Sigmoid colon (tissue), 6 donors: ENCODE measurements at regions not wholly inside any gene's neighbourhood (a gene's known extent, or its start where the extent isn't known, plus 50 kb on each side); places are given as distances from the start of the nearest gene placed in this dataset.
"Not testable (repeated sequence)": the region's sequence is repeated elsewhere in the genome, so short reads cannot be mapped to it uniquely, and the experiment has no call there.

ENCODE experiments used
- DNase-seq: peaks from one replicate; pipeline ENCODE4 v3.0.0-alpha.2; 2019
- H3K27ac ChIP-seq, 4 donors: fragments of 200-600 bp; sonication (generic); one replicate each; pipeline ENCODE4 v1.5.1; 2016 to 2019; ENCODE audit warnings: mild to moderate bottlenecking in 1 of 4
- H3K27me3 ChIP-seq, 3 donors: fragments of 200-600 bp; sonication (generic); one replicate each; pipeline ENCODE4 v1.5.1; 2019; ENCODE audit warnings: mild to moderate bottlenecking in 1 of 3
- H3K36me3 ChIP-seq, 4 donors: fragments of 200-600 bp; sonication (generic); one replicate each; pipeline ENCODE4 v1.5.1; 2016 to 2019
- H3K4me1 ChIP-seq, 4 donors: fragments of 200-600 bp; sonication (generic); one replicate each; pipeline ENCODE4 v1.5.1; 2017 to 2019
- H3K4me3 ChIP-seq, 4 donors: fragments of 200-600 bp; sonication (generic); one replicate each; pipeline ENCODE4 v1.5.1; 2017 to 2019; ENCODE audit warnings: mild to moderate bottlenecking in 2 of 4, moderate library complexity in 1 of 4
- H3K9me3 ChIP-seq, 4 donors: fragments of 200-600 bp in 3 of 4; sonication (generic) in 3 of 4; one replicate each; pipeline versions ENCODE4 v1.5.1 to v1.6.1; 2013 to 2019
- EP300 ChIP-seq, 4 donors: sonication (generic); formaldehyde crosslinking; IDR thresholded peaks; one replicate each; pipeline ENCODE4 v1.6.1; 2017; ENCODE audit warnings: antibody characterized with exemption in 4 of 4
- POLR2A ChIP-seq, 2 donors: fragments of 450-650 bp; IDR thresholded peaks; one replicate each; pipeline ENCODE4 v1.6.1; 2016; ENCODE audit warnings: antibody characterized with exemption in 2 of 2, mild to moderate bottlenecking in 2 of 2, moderate library complexity in 2 of 2
- POLR2AphosphoS5 ChIP-seq, 4 donors: sonication (generic); formaldehyde crosslinking; IDR thresholded peaks; one replicate each; pipeline ENCODE4 v1.6.1; 2017; ENCODE audit warnings: antibody characterized with exemption in 4 of 4
- WGBS, 2 donors: extraction: QIAGEN DNeasy Blood & Tissue Kit; methylation state at CpG; one replicate each; pipeline ENCODE4 v1.1.7; 2013; 5-methylcytosine and 5-hydroxymethylcytosine counted together
- intact Hi-C: fragments of 100-400 bp; cut with DNase I; formaldehyde crosslinking; loops from one replicate; pipeline ENCODE4 v1.15.1; 2023
- TF ChIP-seq, protein P1 (sequence below), 4 experiments: fragments of 450-650 bp in 3 of 4; fragments of 200-600 bp in 1 of 4; IDR thresholded peaks; one replicate each; pipeline ENCODE4 v1.5.1; 2016 to 2019; ENCODE audit warnings: antibody characterized with exemption in 4 of 4, mild to moderate bottlenecking in 3 of 4, moderate library complexity in 2 of 4
- donor health status: healthy with polysubstance abuse.
- donor health status: healthy.

DNA sequence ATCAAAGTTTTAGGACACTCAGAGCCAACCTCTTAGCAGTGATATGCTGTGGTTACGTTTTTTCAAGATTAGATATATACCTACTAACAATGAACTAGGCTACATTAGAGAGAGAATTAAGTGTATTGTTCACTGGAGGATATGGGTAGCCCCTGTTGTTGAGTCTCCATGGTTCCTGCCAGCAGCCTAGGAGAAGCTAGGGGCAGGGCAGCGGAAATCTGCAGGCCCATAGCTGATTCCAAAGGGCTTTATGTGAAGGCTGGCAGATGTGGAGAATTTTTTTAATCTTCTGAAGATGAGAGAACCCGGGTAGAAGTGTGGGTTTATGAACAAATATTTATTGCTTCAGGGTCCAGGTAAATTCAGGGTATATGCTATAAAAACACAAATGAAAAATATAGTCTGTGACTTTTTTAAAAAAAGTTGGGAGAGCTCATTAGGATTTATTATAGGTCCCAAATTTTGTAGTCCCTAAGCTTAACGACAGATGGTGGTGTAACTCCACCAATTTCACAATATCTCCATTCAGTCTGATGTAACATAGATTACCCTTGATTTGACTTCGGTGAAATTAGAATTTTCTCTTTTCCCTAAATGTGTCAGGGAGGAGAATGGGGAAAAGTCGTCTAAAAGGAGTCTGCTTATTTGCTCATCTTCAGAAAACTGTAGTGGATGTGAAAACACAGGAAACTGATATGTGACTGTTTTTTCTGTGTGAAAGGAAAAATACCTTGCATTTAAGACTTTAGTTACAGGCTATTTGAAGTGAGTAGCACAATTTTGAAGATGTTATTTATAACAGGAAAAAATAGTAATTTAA, 163.0 kb upstream of the PPP1R3A start:
- WGBS, 2 donors, result 29 to 31% methylated on average over 6 of the region's 6 CpGs
- DNase-seq, result peak; percentile 54
- TF ChIP-seq POLR2AphosphoS5 (IDR thresholded peaks at IDR 0.05) (peak in 2 of 4 donors; percentile 9 to 39), EP300 (IDR thresholded peaks at IDR 0.05) (no peak), POLR2A (IDR thresholded peaks at IDR 0.05) (no peak)
- TF ChIP-seq, protein P1, sequence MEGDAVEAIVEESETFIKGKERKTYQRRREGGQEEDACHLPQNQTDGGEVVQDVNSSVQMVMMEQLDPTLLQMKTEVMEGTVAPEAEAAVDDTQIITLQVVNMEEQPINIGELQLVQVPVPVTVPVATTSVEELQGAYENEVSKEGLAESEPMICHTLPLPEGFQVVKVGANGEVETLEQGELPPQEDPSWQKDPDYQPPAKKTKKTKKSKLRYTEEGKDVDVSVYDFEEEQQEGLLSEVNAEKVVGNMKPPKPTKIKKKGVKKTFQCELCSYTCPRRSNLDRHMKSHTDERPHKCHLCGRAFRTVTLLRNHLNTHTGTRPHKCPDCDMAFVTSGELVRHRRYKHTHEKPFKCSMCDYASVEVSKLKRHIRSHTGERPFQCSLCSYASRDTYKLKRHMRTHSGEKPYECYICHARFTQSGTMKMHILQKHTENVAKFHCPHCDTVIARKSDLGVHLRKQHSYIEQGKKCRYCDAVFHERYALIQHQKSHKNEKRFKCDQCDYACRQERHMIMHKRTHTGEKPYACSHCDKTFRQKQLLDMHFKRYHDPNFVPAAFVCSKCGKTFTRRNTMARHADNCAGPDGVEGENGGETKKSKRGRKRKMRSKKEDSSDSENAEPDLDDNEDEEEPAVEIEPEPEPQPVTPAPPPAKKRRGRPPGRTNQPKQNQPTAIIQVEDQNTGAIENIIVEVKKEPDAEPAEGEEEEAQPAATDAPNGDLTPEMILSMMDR (IDR thresholded peaks at IDR 0.05), result peak; percentile 35 to 57 (median 49)
- Histone ChIP-seq H3K9me3 (no peaks in the 10 kb centered on the region), H3K4me3 (peak overlapping the region; percentile 74 to 87 (median 82)), H3K27me3 (peaks cover 0 to 10% (median 0%) of the 10 kb centered on the region in 3 donors), H3K36me3 (no peaks in the 10 kb centered on the region), H3K27ac (peak overlapping the region; percentile 93 to 97 (median 96)), H3K4me1 (peaks cover 0 to 30% (median 9%) of the 10 kb centered on the region in 4 donors)
- intact Hi-C loops, result loop anchor here (2.0 to 10.0 kb wide), 6 partner anchors 325 to 1830 kb away; no protein-coding TSS in a partner anchor

DNA sequence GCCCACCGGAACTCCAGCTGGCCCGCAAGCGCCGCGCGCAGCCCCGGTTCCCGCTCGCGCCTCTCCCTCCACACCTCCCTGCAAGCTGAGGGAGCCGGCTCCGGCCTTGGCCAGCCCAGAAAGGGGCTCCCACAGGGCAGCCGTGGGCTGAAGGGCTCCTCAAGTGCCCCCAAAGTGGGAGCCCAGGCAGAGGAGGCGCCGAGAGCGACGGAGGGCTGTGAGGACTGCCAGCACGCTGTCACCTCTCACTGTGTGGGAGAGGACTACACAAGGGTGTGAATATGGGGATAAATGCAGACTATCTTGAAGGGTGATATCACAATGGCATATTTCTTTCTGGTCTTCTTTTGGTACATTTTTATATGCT, 158.3 kb upstream of the PPP1R3A start:
- DNase-seq, intact Hi-C loops: not testable (repeated sequence)

DNA sequence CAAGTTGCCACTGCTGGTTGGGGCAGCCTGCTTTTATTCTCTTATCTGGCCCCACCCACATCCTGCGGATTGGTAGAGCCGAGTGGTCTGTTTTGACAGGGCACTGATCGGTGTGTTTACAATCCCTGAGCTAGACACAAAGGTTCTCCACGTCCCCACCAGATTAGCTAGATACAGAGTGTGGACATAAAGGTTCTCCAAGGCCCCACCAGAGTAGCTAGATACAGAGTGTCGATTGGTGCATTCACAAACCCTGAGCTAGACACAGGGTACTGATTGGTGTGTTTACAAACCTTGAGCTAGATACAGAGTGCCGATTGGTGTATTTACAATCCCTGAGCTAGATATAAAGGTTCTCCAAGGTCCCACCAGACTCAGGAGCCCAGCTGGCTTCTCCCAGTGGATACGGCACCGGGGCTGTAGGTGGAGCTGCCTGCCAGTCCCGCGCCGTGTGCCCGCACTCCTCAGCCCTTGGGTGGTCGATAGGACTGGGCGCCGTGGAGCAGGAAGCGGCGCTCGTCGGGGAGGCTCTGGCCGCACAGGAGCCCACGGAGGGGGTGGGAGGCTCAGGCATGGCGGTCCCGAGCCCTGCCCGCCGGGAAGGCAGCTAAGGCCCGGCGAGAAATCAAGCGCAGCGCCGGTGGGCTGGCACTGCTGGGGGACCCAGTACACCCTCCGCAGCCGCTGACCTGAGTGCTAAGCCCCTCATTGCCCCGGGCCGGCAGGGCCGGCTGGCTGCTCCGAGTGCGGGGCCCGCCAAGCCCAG, 157.8 kb upstream of the PPP1R3A start:
- H3K4me3 ChIP-seq, H3K27ac ChIP-seq, DNase-seq, H3K9me3 ChIP-seq, H3K4me1 ChIP-seq, H3K36me3 ChIP-seq, intact Hi-C loops, H3K27me3 ChIP-seq: not testable (repeated sequence)
- 96% methylated on average over 37 to 38 of the region's 38 CpGs for WGBS, 2 donors

More for the DNA sequence above, 158.3 kb upstream of the PPP1R3A start:
- H3K4me3 ChIP-seq, H3K27ac ChIP-seq, H3K9me3 ChIP-seq, H3K4me1 ChIP-seq, H3K27me3 ChIP-seq, H3K36me3 ChIP-seq: not testable (repeated sequence)
- 97 to 98% methylated on average over 18 of the region's 18 CpGs for WGBS, 2 donors

DNA sequence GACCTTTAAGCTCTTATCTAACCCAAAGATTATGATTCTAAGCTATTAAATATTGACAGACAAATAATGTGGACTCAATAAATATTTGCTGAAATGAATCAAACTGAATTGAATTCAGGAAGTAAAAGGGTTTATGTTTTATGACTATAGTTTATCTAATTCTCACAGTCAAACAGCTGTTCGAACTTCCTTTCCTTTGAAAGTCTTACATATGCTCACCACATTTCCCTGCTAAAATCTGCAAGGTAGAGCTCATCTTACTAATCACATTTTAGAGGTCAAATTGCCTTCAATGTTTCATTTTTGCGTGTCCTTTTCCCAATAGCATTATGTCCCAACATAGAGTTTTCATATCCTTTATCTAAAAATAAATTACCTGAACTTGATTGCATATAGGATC, 154.9 kb upstream of the PPP1R3A start:
- intact Hi-C loops, result no loop called here
- H3K27ac ChIP-seq, result no peak overlapping the region
- H3K4me1 ChIP-seq, result no peaks in the 10 kb centered on the region
- no peak for DNase-seq
- no peaks in the 10 kb centered on the region for H3K9me3 ChIP-seq
- no peaks in the 10 kb centered on the region for H3K27me3 ChIP-seq
- no peaks in the 10 kb centered on the region for H3K36me3 ChIP-seq
- TF ChIP-seq, protein P1 (IDR thresholded peaks at IDR 0.05), result no peak
- TF ChIP-seq POLR2A (IDR thresholded peaks at IDR 0.05) (no peak), POLR2AphosphoS5 (IDR thresholded peaks at IDR 0.05) (no peak), EP300 (IDR thresholded peaks at IDR 0.05) (no peak)
- 4 to 18% methylated on average over 2 of the region's 2 CpGs for WGBS, 2 donors
- H3K4me3 ChIP-seq, result no peak overlapping the region

DNA sequence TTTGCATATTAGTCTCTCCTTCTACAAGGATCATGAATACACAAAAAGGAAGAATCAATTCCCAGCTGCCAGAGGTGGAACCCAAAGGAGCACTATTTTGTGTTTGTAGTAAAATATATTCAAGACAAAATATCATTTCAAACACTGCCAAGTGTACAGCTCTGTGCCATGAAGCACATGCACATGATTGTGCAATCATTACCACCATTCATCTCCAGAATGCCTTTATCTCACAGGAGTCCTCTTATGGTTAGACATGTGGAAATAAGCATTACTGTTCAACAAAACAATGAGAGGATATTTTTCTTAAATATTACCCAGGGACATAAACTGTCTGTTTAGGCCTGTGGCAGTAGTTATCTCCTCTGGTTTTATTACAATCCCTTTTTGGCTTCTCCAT, 151.4 kb upstream of the PPP1R3A start:
- no peak for DNase-seq

More for the DNA sequence above, 151.4 kb upstream of the PPP1R3A start:
- Histone ChIP-seq H3K27me3 (no peaks in the 10 kb centered on the region), H3K9me3 (no peaks in the 10 kb centered on the region), H3K4me1 (no peaks in the 10 kb centered on the region), H3K36me3 (no peaks in the 10 kb centered on the region), H3K27ac (no peak overlapping the region), H3K4me3 (no peak overlapping the region)
- intact Hi-C loops, result no loop called here
- no peak for TF ChIP-seq POLR2AphosphoS5 (IDR thresholded peaks at IDR 0.05)
- TF ChIP-seq POLR2A (IDR thresholded peaks at IDR 0.05), result no peak
- TF ChIP-seq, protein P1 (IDR thresholded peaks at IDR 0.05), result no peak
- TF ChIP-seq EP300 (IDR thresholded peaks at IDR 0.05), result no peak
